ENCODE measurements at regions not wholly inside any gene's neighbourhood (a gene's known extent, or its start where the extent isn't known, plus 50 kb on each side); places are given as distances from the start of the nearest gene placed in this dataset.
"Not testable (repeated sequence)": the region's sequence is repeated elsewhere in the genome, so short reads cannot be mapped to it uniquely, and the experiment has no call there.

GRCh38 chr2:201568217-201568820, 75.0 kb downstream of the TMEM237 start:
- Histone ChIP-seq H3K4me1 (ENCODE audit: control insufficient read depth in 1 of 2, insufficient read depth in 2 of 2, low read length in 2 of 2) (no peaks in the 10 kb centered on the region), H3K27me3 (ENCODE audit: control insufficient read depth in 1 of 2, insufficient read depth in 2 of 2, low read length in 1 of 2) (no peaks in the 10 kb centered on the region), H3K4me3 (ENCODE audit: low read length in 2 of 2) (no peak overlapping the region), H3K9me3 (ENCODE audit: control insufficient read depth, low read length) (no peaks in the 10 kb centered on the region), H3K36me3 (ENCODE audit: control insufficient read depth in 1 of 2, insufficient read depth in 2 of 2, low read length in 1 of 2) (no peaks in the 10 kb centered on the region), H3K27ac (ENCODE audit: low read depth in 1 of 2, low read length in 2 of 2) (no peak overlapping the region)
- intact Hi-C loops (cut with DNase I) = no loop called here
- ATAC-seq (ENCODE audit: low FRiP score) (no peak), DNase-seq (no peak)
- WGBS, 2 donors = 87% methylated on average over 3 of the region's 3 CpGs

- H3K27me3 ChIP-seq (ENCODE audit: control insufficient read depth in 1 of 2, insufficient read depth in 2 of 2, low read length in 1 of 2) = no peaks in the 10 kb centered on the region
- ATAC-seq (ENCODE audit: low FRiP score) (peak; percentile 41), DNase-seq (no peak)
- H3K4me1 ChIP-seq (ENCODE audit: control insufficient read depth in 1 of 2, insufficient read depth in 2 of 2, low read length in 2 of 2) = no peaks in the 10 kb centered on the region
- no peak overlapping the region for H3K4me3 ChIP-seq (ENCODE audit: low read length in 2 of 2)
- WGBS, 2 donors = 92 to 96% methylated on average over 4 of the region's 4 CpGs
- no peaks in the 10 kb centered on the region for H3K9me3 ChIP-seq (ENCODE audit: control insufficient read depth, low read length)
- no peaks in the 10 kb centered on the region for H3K36me3 ChIP-seq (ENCODE audit: control insufficient read depth in 1 of 2, insufficient read depth in 2 of 2, low read length in 1 of 2)
- intact Hi-C loops (cut with DNase I) = no loop called here
- no peak overlapping the region for H3K27ac ChIP-seq (ENCODE audit: low read depth in 1 of 2, low read length in 2 of 2)
Measured at GRCh38 chr2:201559067-201559710, 84.1 kb downstream of the TMEM237 start.

DNA sequence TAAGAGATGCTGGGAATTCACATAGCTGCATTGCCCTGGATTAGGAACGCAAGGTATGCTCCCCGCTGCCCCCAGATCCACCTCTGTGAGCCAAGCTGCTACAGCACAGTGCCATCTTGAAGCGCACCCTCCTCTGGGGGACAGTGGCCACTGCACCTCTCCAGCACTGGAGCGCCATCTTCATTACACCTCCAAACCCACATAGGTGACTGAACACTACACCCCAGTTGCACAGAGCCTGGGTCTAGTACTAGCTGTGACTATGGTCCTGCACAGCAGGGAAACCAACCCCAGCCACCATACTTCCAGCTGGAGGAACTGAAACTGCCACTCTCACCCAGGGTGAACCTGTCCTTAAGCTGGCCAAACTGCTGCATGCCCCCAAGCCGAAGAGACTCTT, 84.6 kb downstream of the TMEM237 start:
- Histone ChIP-seq H3K27me3 (ENCODE audit: control insufficient read depth in 1 of 2, insufficient read depth in 2 of 2, low read length in 1 of 2) (no peaks in the 10 kb centered on the region), H3K4me3 (ENCODE audit: low read length in 2 of 2) (no peak overlapping the region), H3K27ac (ENCODE audit: low read depth in 1 of 2, low read length in 2 of 2) (no peak overlapping the region), H3K36me3 (ENCODE audit: control insufficient read depth in 1 of 2, insufficient read depth in 2 of 2, low read length in 1 of 2) (no peaks in the 10 kb centered on the region), H3K9me3 (ENCODE audit: control insufficient read depth, low read length) (no peaks in the 10 kb centered on the region), H3K4me1 (ENCODE audit: control insufficient read depth in 1 of 2, insufficient read depth in 2 of 2, low read length in 2 of 2) (no peaks in the 10 kb centered on the region)
- intact Hi-C loops (cut with DNase I) = no loop called here
- no peak for DNase-seq
- WGBS, 2 donors = 86 to 87% methylated on average over 5 of the region's 5 CpGs
- ATAC-seq (ENCODE audit: low FRiP score) = peak; percentile 29

GRCh38 chr2:201558232-201558631, 85.1 kb downstream of the TMEM237 start:
- intact Hi-C loops (cut with DNase I) = no loop called here
- no peaks in the 10 kb centered on the region for H3K36me3 ChIP-seq (ENCODE audit: control insufficient read depth in 1 of 2, insufficient read depth in 2 of 2, low read length in 1 of 2)
- ATAC-seq (ENCODE audit: low FRiP score) = no peak

DNA sequence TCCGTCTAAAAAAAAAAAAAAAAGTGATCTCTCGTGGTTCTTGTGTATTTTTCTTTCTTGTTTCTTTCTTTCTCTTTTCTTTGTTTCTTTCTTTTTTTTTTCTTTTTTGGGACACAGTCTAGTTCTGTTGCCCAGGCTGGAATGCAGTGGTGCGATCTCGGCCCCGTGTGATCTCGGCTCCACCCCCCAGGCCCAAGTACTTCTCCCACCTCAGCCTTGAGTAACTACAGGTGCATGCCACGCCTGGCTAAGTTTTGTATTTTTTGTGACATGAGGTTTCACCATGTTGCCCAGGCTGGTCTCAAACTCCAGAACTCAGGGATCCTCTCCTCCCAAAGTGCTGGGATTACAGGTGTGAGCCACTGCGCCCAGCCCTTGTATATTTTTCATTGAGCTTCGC, 91.4 kb downstream of the TMEM237 start:
- Histone ChIP-seq H3K4me3 (ENCODE audit: low read length in 2 of 2) (no peak overlapping the region), H3K9me3 (ENCODE audit: control insufficient read depth, low read length) (no peaks in the 10 kb centered on the region), H3K4me1 (ENCODE audit: control insufficient read depth in 1 of 2, insufficient read depth in 2 of 2, low read length in 2 of 2) (no peaks in the 10 kb centered on the region), H3K27me3 (ENCODE audit: control insufficient read depth in 1 of 2, insufficient read depth in 2 of 2, low read length in 1 of 2) (no peaks in the 10 kb centered on the region), H3K27ac (ENCODE audit: low read depth in 1 of 2, low read length in 2 of 2) (no peak overlapping the region), H3K36me3 (ENCODE audit: control insufficient read depth in 1 of 2, insufficient read depth in 2 of 2, low read length in 1 of 2) (no peaks in the 10 kb centered on the region)
- WGBS, 2 donors = 85 to 86% methylated on average over 9 of the region's 9 CpGs
- no peak for ATAC-seq (ENCODE audit: low FRiP score)
- DNase-seq = no peak
- intact Hi-C loops (cut with DNase I) = no loop called here

More at GRCh38 chr2:201558232-201558631, 85.1 kb downstream of the TMEM237 start:
- H3K9me3 ChIP-seq (ENCODE audit: control insufficient read depth, low read length) = no peaks in the 10 kb centered on the region
- H3K27me3 ChIP-seq (ENCODE audit: control insufficient read depth in 1 of 2, insufficient read depth in 2 of 2, low read length in 1 of 2) = no peaks in the 10 kb centered on the region
- no peak overlapping the region for H3K27ac ChIP-seq (ENCODE audit: low read depth in 1 of 2, low read length in 2 of 2)
- 78% methylated on average over 1 of the region's 1 CpG for WGBS, 2 donors
- DNase-seq = no peak
- no peaks in the 10 kb centered on the region for H3K4me1 ChIP-seq (ENCODE audit: control insufficient read depth in 1 of 2, insufficient read depth in 2 of 2, low read length in 2 of 2)
- H3K4me3 ChIP-seq (ENCODE audit: low read length in 2 of 2) = no peak overlapping the region

DNA sequence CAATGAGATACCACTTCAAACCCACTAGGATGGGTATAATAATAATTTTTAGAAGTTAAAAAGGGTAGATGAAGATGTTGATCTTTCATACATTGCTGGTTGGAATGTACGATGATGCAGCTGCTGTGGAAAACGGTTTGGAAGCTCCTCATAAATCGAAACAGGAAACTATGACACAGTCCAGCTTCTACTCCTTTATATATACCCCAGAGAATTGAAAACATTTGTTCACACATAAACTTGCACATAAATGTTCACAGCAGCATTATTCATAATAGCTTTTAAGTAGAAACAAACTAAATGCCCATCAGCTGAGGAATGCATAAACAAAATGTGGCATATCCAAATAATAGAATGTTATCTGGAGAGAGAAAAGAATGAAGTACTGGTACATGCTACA, 95.0 kb downstream of the STRADB start:
- no peaks in the 10 kb centered on the region for H3K27me3 ChIP-seq (ENCODE audit: control insufficient read depth in 1 of 2, insufficient read depth in 2 of 2, low read length in 1 of 2)
- no peaks in the 10 kb centered on the region for H3K4me1 ChIP-seq (ENCODE audit: control insufficient read depth in 1 of 2, insufficient read depth in 2 of 2, low read length in 2 of 2)
- WGBS, 2 donors = 46 to 53% methylated on average over 3 of the region's 3 CpGs
- intact Hi-C loops (cut with DNase I) = no loop called here
- no peaks in the 10 kb centered on the region for H3K36me3 ChIP-seq (ENCODE audit: control insufficient read depth in 1 of 2, insufficient read depth in 2 of 2, low read length in 1 of 2)
- ATAC-seq (ENCODE audit: low FRiP score) (no peak), DNase-seq (no peak)
- H3K9me3 ChIP-seq (ENCODE audit: control insufficient read depth, low read length) = no peaks in the 10 kb centered on the region
- H3K27ac ChIP-seq (ENCODE audit: low read depth in 1 of 2, low read length in 2 of 2) = no peak overlapping the region
- H3K4me3 ChIP-seq (ENCODE audit: low read length in 2 of 2) = no peak overlapping the region

DNA sequence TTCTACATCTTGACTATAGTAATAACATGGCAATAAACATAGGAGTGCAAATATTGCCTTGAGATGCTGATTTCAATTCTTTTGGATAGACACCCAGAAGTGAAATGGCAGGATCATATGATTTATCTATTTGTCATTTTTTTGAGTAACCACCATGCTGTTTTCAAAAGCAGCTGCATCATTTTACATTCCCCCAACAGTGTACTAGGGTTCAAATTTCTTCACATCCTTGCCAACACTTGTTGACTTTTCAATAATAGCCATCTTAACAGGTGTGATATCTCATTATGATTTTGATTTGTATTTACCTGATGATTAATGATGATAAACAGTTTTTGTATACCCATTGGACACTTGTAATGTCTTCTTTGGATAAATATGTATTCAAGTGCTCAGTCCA, 90.8 kb downstream of the STRADB start:
- no peaks in the 10 kb centered on the region for H3K36me3 ChIP-seq (ENCODE audit: control insufficient read depth in 1 of 2, insufficient read depth in 2 of 2, low read length in 1 of 2)
- DNase-seq (no peak), ATAC-seq (ENCODE audit: low FRiP score) (no peak)
- no peaks in the 10 kb centered on the region for H3K9me3 ChIP-seq (ENCODE audit: control insufficient read depth, low read length)
- no peaks in the 10 kb centered on the region for H3K27me3 ChIP-seq (ENCODE audit: control insufficient read depth in 1 of 2, insufficient read depth in 2 of 2, low read length in 1 of 2)
- no peak overlapping the region for H3K27ac ChIP-seq (ENCODE audit: low read depth in 1 of 2, low read length in 2 of 2)
- no peaks in the 10 kb centered on the region for H3K4me1 ChIP-seq (ENCODE audit: control insufficient read depth in 1 of 2, insufficient read depth in 2 of 2, low read length in 2 of 2)
- intact Hi-C loops (cut with DNase I) = no loop called here
- no peak overlapping the region for H3K4me3 ChIP-seq (ENCODE audit: low read length in 2 of 2)

- H3K4me3 ChIP-seq (ENCODE audit: low read length in 2 of 2); H3K9me3 ChIP-seq (ENCODE audit: control insufficient read depth, low read length); ATAC-seq (ENCODE audit: low FRiP score); intact Hi-C loops (cut with DNase I); H3K36me3 ChIP-seq (ENCODE audit: control insufficient read depth in 1 of 2, insufficient read depth in 2 of 2, low read length in 1 of 2); DNase-seq; H3K27me3 ChIP-seq (ENCODE audit: control insufficient read depth in 1 of 2, insufficient read depth in 2 of 2, low read length in 1 of 2); H3K27ac ChIP-seq (ENCODE audit: low read depth in 1 of 2, low read length in 2 of 2); H3K4me1 ChIP-seq (ENCODE audit: control insufficient read depth in 1 of 2, insufficient read depth in 2 of 2, low read length in 2 of 2): not testable (repeated sequence)
- WGBS, 2 donors = 53 to 61% methylated on average over 3 of the region's 3 CpGs
Measured at GRCh38 chr2:201539271-201539670, 87.7 kb downstream of the STRADB start.

- no peaks in the 10 kb centered on the region for H3K9me3 ChIP-seq (ENCODE audit: control insufficient read depth, low read length)
- H3K27me3 ChIP-seq (ENCODE audit: control insufficient read depth in 1 of 2, insufficient read depth in 2 of 2, low read length in 1 of 2) = no peaks in the 10 kb centered on the region
- intact Hi-C loops (cut with DNase I) = no loop called here
- no peaks in the 10 kb centered on the region for H3K4me1 ChIP-seq (ENCODE audit: control insufficient read depth in 1 of 2, insufficient read depth in 2 of 2, low read length in 2 of 2)
- H3K36me3 ChIP-seq (ENCODE audit: control insufficient read depth in 1 of 2, insufficient read depth in 2 of 2, low read length in 1 of 2) = no peaks in the 10 kb centered on the region
- ATAC-seq (ENCODE audit: low FRiP score) (no peak), DNase-seq (no peak)
- no peak overlapping the region for H3K27ac ChIP-seq (ENCODE audit: low read depth in 1 of 2, low read length in 2 of 2)
- whole genome bisulfite sequencing, 2 donors = 70 to 78% methylated on average over 1 of the region's 1 CpG
- no peak overlapping the region for H3K4me3 ChIP-seq (ENCODE audit: low read length in 2 of 2)
Measured at GRCh38 chr2:201538025-201538424, 86.5 kb downstream of the STRADB start.
